GM19043 (cell line): ENCODE measurements at regions not wholly inside any gene's neighbourhood (a gene's known extent, or its start where the extent isn't known, plus 50 kb on each side); places are given as distances from the start of the nearest gene placed in this dataset.

Source experiments
- ATAC-seq: cut with Tn5 transposase; IDR thresholded peaks from one replicate; pipeline ENCODE4 v1.9.1; 2021; ENCODE audit warnings: low read depth; ENCODE audit not compliant: unreplicated experiment

- ATAC-seq: peak; percentile 82
Observed at GRCh38 chr6:8219352-8219943, 117.1 kb upstream of the EEF1E1 start.

DNA sequence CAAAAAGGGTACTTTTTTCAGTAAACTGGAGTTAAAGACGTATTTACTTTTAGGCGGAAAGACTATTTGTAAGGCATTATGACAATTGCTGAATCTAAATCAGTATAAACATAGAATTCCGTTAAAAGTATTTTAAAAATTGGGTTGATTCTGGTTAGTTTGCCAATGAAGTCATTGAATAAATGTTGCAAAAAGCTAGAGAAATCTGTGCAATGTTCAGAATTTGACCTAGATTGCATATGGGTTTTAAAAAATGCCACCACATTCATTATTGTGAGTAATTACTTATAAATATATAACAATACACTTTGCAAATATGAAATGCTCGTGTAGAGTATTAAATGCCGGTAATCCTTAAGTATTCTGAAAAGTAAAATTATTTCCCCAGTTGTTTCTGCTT is 116.5 kb upstream of the EEF1E1 start:
- ATAC-seq: no peak

- ATAC-seq: no peak
Observed at GRCh38 chr6:8215631-8216030, 113.3 kb upstream of the EEF1E1 start.

- ATAC-seq: no peak
Observed at GRCh38 chr6:8213995-8214394, 111.6 kb upstream of the EEF1E1 start.

GRCh38 chr6:8212720-8213434 is 110.5 kb upstream of the EEF1E1 start:
- ATAC-seq: no peak

DNA sequence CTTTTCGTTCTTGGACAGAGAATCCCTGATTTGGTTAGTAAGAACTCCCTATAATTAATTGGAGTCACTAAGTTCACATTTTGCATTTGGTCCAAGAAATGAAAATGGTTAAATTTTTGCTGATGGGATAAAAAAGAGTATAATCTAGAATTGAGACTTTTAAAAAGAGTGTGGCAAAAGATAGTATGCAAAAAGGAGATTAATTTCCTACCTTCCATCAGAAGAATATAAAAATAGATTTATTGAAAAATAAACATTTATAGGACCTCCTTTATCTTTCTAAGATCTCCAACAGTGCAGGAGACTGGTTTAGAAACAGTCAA is 105.5 kb upstream of the EEF1E1 start:
- ATAC-seq: no peak

DNA sequence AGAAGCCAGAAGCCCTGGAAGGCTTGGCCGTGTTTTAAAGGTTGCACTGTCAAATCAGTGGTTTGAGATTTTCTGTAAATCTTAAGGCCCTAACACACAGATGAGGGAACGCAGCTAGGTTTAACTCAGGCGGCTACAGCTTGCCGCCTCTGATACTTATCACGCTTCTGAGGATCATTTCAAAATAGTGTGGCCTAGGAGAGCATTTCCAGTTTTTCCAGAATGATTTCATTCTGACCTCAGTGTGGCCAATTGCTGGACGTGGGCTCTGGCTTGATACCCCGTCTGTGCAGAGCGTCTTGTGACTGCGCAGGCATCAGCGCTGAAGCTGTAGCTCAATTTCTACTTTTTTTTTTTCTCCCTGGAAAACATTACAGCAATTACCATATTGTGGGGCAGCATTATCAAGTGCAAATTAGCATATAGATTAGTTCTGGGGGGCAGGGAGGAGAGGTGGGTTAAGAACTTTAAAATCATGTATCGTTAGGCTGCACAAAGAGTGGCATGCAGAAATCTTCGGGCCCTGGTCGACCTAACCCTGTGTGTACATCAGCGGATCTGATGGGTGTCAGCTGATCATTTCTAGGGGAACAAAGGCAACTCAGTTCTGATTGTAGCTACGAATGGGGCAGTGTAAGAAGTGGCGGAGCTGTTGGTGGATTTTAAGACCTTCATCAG is 105.0 kb upstream of the EEF1E1 start:
- ATAC-seq: no peak

DNA sequence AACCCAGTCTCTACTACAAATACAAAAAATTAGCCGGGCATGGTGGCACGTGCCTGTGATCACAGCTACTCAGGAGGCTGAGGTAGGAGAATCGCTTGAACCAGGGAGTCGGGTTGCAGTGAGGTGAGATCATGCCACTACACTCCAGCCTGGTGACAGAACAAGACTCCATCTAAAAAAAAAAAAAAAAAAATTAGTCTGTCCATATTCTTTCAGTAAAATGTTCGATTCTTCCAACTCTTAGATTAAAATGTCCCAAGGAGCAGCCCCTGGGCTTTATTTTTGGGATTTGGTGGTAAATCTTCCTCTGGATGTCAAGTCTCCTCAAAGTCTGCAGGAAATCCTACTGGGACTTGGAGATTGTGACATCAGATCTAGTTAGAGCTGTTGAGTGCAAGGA is 101.0 kb upstream of the EEF1E1 start:
- no peak for ATAC-seq

DNA sequence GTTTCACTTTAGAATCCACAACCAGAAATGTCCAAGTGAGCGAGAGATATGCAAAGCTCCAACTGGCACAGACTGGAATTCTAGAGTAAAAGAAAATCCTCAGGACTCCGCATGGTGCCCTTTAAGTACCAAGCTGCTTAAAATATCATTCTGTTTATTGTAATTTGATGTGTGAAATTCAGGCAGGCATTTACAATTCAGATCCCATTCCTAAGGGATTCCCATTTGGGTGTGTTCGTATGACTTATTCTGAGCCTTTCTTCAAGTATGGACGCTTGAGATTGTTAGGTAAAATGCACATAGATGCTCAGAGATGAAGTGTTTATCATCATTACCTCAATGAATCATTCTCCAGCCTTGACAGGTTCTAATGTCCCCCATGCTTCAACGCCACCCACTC is 99.3 kb upstream of the EEF1E1 start:
- no peak for ATAC-seq

- ATAC-seq: no peak
Observed at GRCh38 chr6:8200255-8200654, 97.9 kb upstream of the EEF1E1 start.

DNA sequence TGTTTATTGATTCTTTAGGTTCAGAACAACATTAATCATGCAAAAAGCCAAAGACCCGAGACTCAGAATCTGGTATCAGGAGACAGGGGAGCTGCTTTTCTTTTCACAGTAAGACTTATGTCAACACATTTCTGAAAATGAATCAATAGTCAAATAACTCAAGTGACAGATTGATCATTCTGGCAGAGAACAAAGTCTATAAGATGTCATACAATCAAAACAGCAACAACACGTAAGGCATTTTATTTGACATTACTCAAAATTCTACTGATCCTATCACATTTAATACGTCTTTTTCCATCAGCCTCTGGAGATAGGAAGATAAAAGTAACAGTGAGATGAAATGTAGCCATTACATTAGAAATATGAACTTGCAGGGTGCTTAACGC is 93.4 kb upstream of the EEF1E1 start:
- ATAC-seq: no peak

DNA sequence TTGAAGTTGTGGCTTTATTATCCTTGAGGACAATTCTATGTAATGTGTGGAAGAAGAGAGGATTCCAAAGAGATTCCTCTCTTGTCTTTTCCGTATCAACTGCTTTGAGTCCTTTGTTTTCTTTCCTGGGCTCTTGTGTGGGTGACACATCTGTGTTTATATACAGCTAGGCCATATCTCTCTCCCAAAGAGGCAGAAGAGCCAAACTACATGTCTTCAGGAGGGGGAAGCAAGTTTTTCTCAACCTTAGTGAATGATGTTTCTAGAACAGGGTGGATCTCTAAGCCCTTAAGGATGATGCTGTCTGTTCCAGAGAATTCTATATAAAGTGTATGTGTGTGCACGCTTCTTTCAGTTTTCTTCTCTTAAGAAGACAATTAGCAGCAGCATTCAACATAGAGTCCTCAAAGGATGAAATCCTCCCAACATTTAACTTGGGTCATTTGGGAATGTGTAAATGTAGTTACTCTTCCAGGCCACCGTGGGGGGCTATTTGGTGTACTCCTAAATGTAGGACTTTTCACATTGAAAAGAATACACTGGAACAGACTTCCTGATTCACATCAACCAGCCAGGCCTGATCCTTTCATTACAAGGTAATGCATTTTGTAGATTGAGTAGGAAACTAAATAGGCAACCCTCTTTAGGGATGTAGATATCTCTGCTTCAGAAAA is 92.8 kb upstream of the EEF1E1 start:
- no peak for ATAC-seq

GRCh38 chr6:8194490-8194889 is 92.1 kb upstream of the EEF1E1 start:
- no peak for ATAC-seq

GRCh38 chr6:8193541-8193940 is 91.2 kb upstream of the EEF1E1 start:
- no peak for ATAC-seq

DNA sequence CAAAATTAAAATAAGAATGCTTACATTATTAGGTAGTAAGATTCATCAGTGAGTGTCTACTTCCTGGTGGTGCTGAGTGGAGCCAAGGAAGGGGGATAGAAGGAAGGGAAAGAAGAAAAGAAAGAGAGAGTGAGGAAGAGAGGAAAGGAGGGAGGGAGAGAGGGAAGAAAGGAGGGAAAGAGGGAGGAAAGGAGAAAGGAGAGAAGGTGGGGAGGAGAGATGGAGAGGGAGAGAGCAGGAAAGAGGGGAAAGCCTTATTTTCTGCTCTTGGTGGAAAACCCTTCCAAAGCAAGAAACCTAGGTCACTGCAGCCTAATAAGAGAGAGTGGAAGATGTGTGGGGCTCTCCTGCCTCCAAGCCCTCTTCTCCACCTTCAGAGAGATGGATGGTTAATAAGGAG is 90.2 kb upstream of the EEF1E1 start:
- ATAC-seq: no peak

DNA sequence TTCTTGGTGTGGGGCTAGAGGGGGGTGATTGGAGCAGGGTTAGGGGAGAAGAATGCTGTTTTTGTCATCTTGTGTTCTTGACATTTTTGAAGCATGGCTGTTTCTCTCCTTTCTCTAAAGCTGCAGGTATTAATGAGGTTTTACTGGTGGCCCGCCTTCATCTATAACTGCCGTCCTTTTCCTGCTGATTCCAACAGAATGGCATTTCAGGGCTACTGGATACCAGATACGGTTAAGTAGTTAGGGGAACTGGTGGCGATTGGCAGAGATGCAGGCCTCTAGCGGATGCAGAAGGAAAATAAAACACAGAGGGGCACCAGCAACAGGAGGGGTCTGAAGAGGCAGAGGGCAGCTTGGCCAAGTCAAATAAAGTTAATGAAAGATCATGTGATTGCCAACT is 89.7 kb upstream of the EEF1E1 start:
- no peak for ATAC-seq

DNA sequence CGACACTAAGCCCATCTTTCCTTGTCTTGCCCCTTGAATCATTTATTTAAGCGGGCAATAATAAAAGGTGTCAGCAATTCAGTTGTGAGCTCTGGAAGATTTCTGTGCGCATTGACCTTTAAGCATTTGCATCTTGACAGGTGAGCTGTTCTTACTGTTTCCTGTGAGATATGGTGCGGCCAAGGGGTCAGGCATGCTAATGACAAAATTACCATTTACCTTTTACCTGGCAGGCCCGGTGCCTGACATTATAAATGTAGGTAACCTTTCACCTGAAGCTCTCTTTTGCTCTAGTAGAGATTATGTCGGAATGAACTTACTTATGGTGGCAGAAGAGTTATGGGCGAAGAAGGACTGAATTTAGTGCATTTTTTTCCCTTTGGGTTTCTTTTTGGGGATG is 89.3 kb upstream of the EEF1E1 start:
- no peak for ATAC-seq

DNA sequence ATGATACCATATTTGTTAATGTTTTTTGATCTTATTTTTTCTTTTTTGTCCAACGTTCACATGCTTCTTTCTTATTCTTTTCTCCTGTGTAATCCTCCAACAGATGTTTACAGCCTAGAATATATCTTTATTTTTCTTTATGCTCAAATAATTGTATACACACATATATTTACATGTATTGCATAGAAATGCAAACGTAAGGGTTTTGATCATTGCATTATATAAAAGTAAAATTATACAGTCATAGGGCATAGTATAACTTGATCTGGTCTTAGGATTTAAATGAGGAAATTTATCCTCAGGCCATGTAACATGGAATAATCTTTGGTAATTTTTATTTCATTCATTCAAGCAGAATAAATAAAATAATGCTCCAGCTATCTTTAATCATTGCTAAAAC is 84.9 kb upstream of the EEF1E1 start:
- no peak for ATAC-seq

- no peak for ATAC-seq
Observed at GRCh38 chr6:8182902-8183665, 80.7 kb upstream of the EEF1E1 start.

- ATAC-seq: no peak
Observed at GRCh38 chr6:8181951-8182845, 79.8 kb upstream of the EEF1E1 start.
